ENCODE measurements at regions not wholly inside any gene's neighbourhood (a gene's known extent, or its start where the extent isn't known, plus 50 kb on each side); places are given as distances from the start of the nearest gene placed in this dataset.

- DNase-seq (ENCODE audit: low read depth in 2 of 2): no peak
These were observed 179.6 kb downstream of the LMO4 start for GRCh38 chr1:87508247-87508787.

DNA sequence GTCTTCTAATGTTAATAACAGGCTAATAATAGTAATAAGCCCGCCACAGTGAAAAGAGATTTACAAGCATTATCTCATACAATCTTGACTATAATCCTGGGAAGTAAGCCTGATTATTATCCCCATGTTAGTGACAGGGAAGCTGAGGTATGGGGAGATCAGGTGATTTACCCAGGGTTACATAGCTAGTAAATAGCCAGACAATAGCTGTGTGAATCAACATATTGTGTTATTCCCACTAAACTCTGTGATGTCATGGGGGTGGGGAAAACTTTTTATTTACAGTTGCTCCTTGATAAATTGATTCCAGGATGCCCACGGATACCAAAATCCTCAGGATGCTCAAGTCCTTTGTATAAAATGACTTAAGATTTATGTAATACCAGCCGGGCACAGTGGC, 181.9 kb downstream of the LMO4 start:
- DNase-seq (ENCODE audit: low read depth in 2 of 2): no peak

- DNase-seq (ENCODE audit: low read depth in 2 of 2): no peak
These were observed 182.8 kb downstream of the LMO4 start for GRCh38 chr1:87511449-87511848.

GRCh38 chr1:87512431-87512830, 183.8 kb downstream of the LMO4 start:
- DNase-seq (ENCODE audit: low read depth in 2 of 2): no peak

GRCh38 chr1:87513255-87513654, 184.6 kb downstream of the LMO4 start:
- DNase-seq (ENCODE audit: low read depth in 2 of 2): no peak

DNA sequence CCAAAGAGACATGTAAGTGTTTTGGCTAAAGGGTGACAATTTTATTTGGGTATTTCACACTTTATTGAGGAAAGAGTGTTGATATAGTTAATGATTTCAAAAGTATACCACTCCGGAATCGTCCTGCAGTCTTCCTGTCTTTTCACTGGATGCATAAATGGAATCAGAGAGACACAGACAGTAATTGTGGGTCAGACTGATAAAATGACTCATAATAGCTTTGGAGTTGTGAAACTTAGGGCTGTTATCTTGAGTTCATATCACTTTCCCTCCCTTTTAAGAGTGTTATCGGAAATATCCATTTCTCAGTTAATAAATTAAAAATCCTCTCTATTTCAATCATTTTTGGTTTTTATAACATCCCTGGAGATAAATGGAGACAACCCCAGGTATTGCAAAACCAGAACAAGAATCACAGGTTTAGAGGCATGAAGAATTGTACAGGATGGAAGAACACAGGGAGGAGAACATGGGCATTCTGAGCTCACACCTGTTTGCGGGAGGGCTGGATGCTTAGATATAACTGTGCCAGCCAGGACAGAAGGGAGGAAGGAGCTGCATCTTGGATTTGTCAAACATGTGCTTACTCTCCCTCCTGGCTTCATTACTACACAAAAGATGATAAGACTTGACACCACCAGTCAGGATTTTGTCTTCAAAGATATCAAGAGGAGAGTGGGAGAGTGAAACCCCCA, 185.4 kb downstream of the LMO4 start:
- no peak for DNase-seq (ENCODE audit: low read depth in 2 of 2)

- no peak for DNase-seq (ENCODE audit: low read depth in 2 of 2)
These were observed 187.1 kb downstream of the LMO4 start for GRCh38 chr1:87515781-87516180.

- DNase-seq (ENCODE audit: low read depth in 2 of 2): no peak
These were observed 190.1 kb downstream of the LMO4 start for GRCh38 chr1:87518794-87519193.

DNA sequence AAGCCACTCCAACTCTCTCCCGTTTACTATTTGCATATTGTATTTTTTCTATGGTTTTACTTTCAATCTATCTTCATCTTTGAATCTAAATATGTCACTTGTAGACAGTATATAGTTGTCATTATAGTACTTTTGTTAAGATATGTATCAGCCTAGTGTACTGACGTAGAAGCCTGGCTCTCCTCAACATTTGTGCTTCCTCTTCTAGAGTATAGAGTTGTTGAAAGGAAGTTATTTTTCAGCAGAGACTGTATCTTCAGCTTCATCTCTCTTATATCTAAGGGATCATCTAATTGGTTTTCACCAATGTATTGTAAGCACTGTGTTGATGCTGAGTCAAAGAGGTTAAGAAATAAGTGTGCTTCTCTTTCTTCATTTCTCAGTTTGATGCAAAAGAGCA, 192.8 kb downstream of the LMO4 start:
- DNase-seq (ENCODE audit: low read depth in 2 of 2): no peak

DNA sequence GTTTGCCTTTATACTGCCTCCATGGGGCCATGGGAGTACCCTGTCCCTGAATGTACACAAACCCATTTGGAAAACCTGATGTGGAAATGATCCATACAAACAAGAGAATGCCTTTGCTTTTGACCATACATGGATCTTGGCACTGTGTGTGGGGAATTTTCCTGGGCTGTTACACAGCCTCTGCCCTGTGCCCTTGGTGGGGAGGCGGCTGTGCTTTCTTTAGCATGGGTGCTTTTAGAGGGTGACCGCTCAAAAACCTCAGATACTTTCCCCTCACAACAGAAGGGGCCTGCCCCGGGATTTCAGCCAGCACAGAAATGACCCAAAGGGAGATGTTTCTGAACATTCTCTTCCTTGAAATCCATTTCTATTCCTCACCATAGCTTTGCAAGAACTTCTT, 194.8 kb downstream of the LMO4 start:
- no peak for DNase-seq (ENCODE audit: low read depth in 2 of 2)

DNA sequence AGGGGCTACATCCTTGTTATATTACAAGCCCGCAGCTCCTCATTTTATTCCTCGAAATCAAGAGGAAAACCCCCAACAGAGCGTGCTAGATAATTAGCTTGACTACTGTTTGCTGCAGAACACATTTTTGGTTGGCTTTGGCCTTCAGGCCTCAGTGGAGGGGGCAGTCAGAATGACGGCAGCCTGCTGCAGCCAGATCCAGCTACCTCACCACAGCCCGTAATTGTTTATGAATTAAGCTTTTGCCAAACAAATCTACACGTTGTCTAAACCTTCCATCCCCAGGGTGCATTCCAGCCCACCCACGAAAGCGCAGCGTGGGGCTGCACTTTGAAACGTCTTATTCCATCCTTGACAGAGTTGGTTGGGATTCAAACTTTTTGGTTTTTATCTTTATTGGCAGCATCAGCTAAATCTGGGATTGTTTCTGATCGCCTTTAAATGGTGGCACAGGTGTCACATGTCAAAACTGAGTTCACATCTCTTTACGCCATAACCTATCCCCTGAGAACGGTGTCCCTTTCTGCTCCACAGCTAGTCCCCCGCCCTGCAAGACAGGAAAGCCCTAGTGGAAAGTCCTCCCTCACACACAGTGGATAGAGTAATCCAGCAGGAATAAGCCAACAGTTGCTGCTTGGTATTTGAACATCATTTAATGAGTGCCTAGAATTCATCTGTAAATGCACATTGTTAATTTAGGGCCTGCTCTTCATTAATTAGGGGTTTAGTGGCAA, 195.5 kb downstream of the LMO4 start:
- no peak for DNase-seq (ENCODE audit: low read depth in 2 of 2)

- DNase-seq (ENCODE audit: low read depth in 2 of 2): no peak
These were observed 200.3 kb downstream of the LMO4 start for GRCh38 chr1:87528754-87529517.

DNA sequence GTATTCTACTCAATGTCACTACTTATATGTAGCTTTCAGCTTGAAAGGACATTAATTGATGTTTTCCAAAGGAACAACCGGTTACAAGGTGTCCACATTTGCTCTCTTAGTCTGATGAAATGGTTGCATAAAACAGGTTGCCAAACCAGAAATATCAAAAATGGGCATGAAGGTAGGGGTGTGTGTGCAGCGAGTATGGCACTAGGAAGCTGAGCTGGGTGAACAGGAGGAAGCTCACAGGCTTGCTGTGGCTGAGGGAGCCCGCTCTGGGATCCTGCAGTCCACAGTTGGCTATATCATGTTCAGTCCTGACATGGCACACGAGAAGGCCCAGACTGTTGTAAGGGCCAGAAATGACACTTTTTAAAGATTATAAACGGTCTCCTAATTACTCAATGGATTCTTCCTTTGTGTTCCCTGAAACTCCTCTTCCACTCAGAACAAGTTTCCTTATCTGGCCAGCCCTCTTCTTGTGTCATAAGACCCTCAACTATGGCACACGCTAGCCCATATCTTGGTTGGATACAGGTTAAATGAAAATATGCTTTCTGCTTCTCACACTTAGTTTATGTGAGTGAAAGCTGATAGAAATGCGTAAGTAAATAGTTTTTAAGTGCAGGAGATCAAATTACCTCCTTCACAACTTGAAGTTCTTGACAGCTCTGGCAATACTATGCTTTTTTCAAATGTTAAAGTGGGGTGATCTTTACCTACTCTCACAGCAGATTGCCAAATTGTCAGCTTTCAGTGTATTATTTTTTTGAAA, 201.5 kb downstream of the LMO4 start:
- no peak for DNase-seq (ENCODE audit: low read depth in 2 of 2)

DNA sequence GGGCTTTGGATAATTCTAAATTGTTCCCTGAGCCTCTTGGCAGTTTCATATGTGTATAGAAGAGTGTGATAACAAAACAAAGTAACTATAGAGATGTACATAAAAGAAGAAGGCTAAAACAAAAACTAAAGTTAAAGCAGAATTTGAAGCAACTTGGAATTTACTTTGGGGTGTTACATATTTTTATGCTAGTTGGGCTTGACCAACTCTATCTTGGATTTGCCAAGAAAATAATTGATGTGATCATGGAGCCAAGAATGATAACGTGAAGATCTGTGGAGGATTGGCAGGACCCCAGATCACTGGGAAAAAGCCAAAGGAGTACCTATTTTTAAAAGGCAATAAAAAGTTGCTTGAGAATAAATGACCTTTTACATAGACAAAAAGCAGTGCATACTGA, 206.9 kb downstream of the LMO4 start:
- DNase-seq (ENCODE audit: low read depth in 2 of 2): no peak

- no peak for DNase-seq (ENCODE audit: low read depth in 2 of 2)
These were observed 210.5 kb downstream of the LMO4 start for GRCh38 chr1:87539147-87539546.

DNA sequence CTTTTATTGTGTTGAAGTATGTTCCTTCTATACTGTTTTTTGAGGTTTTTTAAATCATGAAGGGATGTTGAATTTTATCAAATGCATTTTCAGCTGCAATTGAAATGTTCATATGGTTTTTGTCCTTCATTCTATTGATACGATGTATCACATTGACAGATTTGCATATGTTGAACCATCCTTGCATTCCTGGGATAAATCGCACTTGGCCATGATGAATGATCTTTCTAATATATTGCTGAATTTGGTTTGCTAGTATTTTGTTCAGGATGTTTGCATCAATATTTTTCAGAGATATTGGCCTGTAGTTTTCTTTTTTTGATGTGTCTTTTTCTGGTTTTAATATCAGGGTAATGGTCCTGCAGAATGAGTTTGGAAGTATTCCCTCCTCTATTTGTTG, 214.0 kb downstream of the LMO4 start:
- no peak for DNase-seq (ENCODE audit: low read depth in 2 of 2)

DNA sequence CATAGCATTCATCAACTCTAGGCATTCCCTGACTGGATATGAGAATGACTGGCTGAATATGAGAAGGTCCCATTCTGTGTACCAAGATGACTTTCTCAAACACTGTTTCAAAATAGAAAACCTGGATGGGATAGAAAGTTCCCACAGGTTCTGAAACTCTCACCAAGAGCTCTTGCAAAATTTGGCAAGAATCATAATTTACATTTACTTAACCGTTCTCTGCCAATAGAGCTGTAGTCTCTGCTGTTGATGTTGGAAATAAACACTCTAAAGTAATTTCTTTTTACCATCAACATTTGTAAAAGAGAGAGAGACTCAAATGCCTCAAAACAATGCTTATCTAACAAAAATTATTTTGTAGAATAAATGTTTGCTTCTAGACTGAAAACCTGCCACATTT, 221.1 kb downstream of the LMO4 start:
- DNase-seq (ENCODE audit: low read depth in 2 of 2): no peak

GRCh38 chr1:87553511-87553910, 224.8 kb downstream of the LMO4 start:
- no peak for DNase-seq (ENCODE audit: low read depth in 2 of 2)

GRCh38 chr1:87555366-87555765, 226.7 kb downstream of the LMO4 start:
- no peak for DNase-seq (ENCODE audit: low read depth in 2 of 2)

DNA sequence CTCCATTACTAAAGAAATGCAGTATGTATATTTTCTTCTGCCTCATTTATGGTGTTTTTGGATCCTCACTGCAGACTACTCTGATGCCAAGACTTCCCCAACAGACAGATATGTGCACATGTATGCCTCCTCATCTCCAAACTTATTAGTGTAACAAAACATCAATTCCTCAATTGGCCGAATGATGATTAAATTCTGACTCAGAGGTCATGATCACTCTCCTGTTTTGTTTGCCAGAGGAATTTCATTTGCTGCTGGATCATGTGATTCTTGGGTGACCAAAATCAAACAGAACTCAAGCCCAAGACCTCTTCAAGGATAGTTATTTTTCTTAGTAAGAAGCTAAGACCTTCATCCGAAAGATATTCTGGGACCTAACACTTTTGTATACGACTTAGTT, 227.6 kb downstream of the LMO4 start:
- DNase-seq (ENCODE audit: low read depth in 2 of 2): no peak

- no peak for DNase-seq (ENCODE audit: low read depth in 2 of 2)
These were observed 230.2 kb downstream of the LMO4 start for GRCh38 chr1:87558921-87559320.

DNA sequence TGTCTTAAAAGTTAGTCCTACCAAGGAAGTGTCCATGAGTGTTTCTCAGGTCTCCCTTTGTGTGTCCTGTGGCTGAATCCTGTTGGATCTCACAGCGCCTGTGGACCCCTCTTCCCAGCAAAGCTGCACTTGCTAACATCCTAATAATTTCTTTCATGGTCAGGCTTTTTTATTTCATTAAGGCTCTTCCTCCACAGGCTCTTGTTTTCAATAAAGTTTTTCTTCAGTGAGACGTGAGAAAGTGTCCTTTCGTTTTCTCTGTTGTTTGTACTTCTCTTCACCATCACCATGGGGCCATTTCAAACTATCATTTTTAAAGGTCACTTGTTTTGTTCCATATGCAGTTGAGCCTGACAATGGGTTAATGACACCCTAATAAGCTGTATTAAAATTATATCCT, 231.5 kb downstream of the LMO4 start:
- no peak for DNase-seq (ENCODE audit: low read depth in 2 of 2)
